DND-41 (cell line): ENCODE measurements at regions not wholly inside any gene's neighbourhood (a gene's known extent, or its start where the extent isn't known, plus 50 kb on each side); places are given as distances from the start of the nearest gene placed in this dataset.

Source experiments
- ATAC-seq: fragments of 200-7000 bp; cut with Tn5 transposase; 3 replicates; pipeline ENCODE4 v1.9.1; 2021; ENCODE audit warnings: low read depth; ENCODE audit not compliant: insufficient read depth
- DNase-seq: peaks from one replicate; pipeline ENCODE4 v3.0.0-alpha.2; 2020
- H2AFZ ChIP-seq: 2 replicates; pipeline ENCODE4 v1.6.0; 2012; ENCODE audit warnings: low read depth, low read length
- H3K27ac ChIP-seq: 2 replicates; pipeline ENCODE4 v1.5.1; 2012; ENCODE audit warnings: low read length, inconsistent platforms
- H3K27me3 ChIP-seq: fragments of 200-600 bp; sonication (generic); 2 replicates; pipeline ENCODE4 v1.6.0; 2012; ENCODE audit warnings: low read length, mild to moderate bottlenecking, inconsistent platforms; ENCODE audit not compliant: insufficient read depth, poor library complexity
- H3K36me3 ChIP-seq: 2 replicates; pipeline ENCODE4 v1.5.1; 2012; ENCODE audit warnings: low read length, inconsistent platforms; ENCODE audit not compliant: insufficient read depth
- H3K4me1 ChIP-seq: 2 replicates; pipeline ENCODE4 v1.5.1; 2012; ENCODE audit warnings: mild to moderate bottlenecking, low read length; ENCODE audit not compliant: insufficient read depth
- H3K4me2 ChIP-seq: 2 replicates; pipeline ENCODE4 v1.6.0; 2012; ENCODE audit warnings: mild to moderate bottlenecking, moderate library complexity, low read length, inconsistent platforms; ENCODE audit not compliant: insufficient read depth
- H3K4me3 ChIP-seq, 2 experiments: fragments of 200-600 bp in 1 of 2; shearing (Covaris generic) in 1 of 2; 2 replicates each; pipeline ENCODE4 v1.5.1; 2012 to 2016; ENCODE audit warnings: inconsistent platforms in 2 of 2, low read length in 2 of 2, mild to moderate bottlenecking in 2 of 2, low read depth in 1 of 2, moderate library complexity in 1 of 2
- H3K79me2 ChIP-seq: 2 replicates; pipeline ENCODE4 v1.6.0; 2012; ENCODE audit warnings: low read length, inconsistent platforms; ENCODE audit not compliant: insufficient read depth
- H3K9ac ChIP-seq: 2 replicates; pipeline ENCODE4 v1.6.0; 2012; ENCODE audit warnings: low read depth, mild to moderate bottlenecking, inconsistent platforms, low read length, moderate library complexity
- H3K9me3 ChIP-seq: 2 replicates; pipeline ENCODE4 v1.5.1; 2012; ENCODE audit warnings: low read length, moderate library complexity, mild to moderate bottlenecking, inconsistent platforms; ENCODE audit not compliant: insufficient read depth, severe bottlenecking
- H4K20me1 ChIP-seq: 2 replicates; pipeline ENCODE4 v1.6.0; 2012; ENCODE audit warnings: low read length; ENCODE audit not compliant: insufficient read depth
- CTCF ChIP-seq: IDR thresholded peaks from 2 replicates; pipeline ENCODE4 v1.5.1; 2012; ENCODE audit warnings: borderline replicate concordance, low read length, moderate library complexity, mild to moderate bottlenecking; ENCODE audit not compliant: poor library complexity, severe bottlenecking; ENCODE audit errors: extremely low read depth
- EZH2 ChIP-seq: IDR thresholded peaks from 3 replicates; pipeline ENCODE4 v1.6.1; 2012; ENCODE audit warnings: borderline replicate concordance, low read depth, mild to moderate bottlenecking, moderate library complexity, low read length, inconsistent platforms; ENCODE audit not compliant: severe bottlenecking

DNA sequence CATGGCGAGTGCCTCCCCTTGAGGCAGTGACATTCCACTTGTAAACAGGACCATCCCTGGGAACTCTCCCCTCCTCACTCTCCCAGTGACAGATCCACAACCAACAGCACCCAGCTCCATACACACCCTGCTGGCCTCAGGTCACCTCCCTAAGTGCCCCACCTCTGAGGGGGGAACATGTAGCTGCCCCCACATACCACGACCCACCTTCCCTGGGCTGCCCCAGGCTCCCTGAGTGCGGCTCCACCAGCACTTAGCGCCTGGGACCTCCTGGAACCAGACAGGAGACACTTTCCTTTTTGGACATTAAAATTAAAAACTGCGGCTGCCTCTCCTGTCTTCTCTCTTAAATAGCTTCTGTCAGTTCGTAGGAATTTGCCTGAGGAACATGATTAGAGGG, 1140.1 kb downstream of the BRD1 start:
- H3K27ac ChIP-seq = no peak overlapping the region
- H3K27me3 ChIP-seq = no peaks in the 10 kb centered on the region
- H3K9me3 ChIP-seq = no peaks in the 10 kb centered on the region
- ATAC-seq = no peak
- TF ChIP-seq EZH2 (no peak), CTCF (no peak)
- H3K4me3 ChIP-seq = no peak overlapping the region
- H3K9ac ChIP-seq = no peak overlapping the region
- H3K4me1 ChIP-seq = no peaks in the 10 kb centered on the region
- DNase-seq = no peak
- H2AFZ ChIP-seq = no peak overlapping the region
- no peak overlapping the region for H3K4me2 ChIP-seq
- H3K79me2 ChIP-seq = no peaks in the 10 kb centered on the region
- no peaks in the 10 kb centered on the region for H4K20me1 ChIP-seq
- H3K36me3 ChIP-seq = no peaks in the 10 kb centered on the region

DNA sequence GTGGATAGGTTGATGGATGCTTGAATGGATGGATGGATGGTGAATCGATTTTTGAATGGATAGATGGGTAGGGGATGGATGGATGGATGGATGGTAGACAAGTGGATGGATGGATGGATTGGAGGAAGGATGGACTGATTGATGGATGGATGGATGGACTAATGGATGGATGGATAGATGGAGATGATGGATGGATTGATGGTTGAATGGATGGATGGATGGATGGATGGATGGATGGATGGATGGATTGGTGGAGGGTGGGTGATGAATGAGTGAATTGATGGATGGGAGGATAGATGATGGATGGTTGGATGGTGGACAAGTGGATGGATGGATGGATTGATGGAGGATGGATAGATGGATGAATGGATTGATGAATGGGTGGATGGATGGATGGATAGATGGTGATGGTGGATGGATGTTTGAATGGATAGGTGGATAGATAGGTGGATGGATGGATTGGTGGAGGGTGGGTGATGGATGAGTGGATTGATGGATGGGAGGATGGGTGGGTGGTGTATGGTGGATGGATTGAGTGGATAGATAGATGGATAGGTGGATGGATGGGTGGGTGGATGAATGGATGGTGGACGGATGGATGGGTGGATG, 1140.9 kb downstream of the BRD1 start:
- H3K4me3 ChIP-seq = no peak overlapping the region
- no peak overlapping the region for H3K4me2 ChIP-seq
- H3K36me3 ChIP-seq = no peaks in the 10 kb centered on the region
- H2AFZ ChIP-seq = no peak overlapping the region
- H3K9ac ChIP-seq = no peak overlapping the region
- no peak overlapping the region for H3K27ac ChIP-seq
- H3K4me1 ChIP-seq = no peaks in the 10 kb centered on the region
- H3K27me3 ChIP-seq = no peaks in the 10 kb centered on the region
- no peaks in the 10 kb centered on the region for H3K79me2 ChIP-seq
- TF ChIP-seq CTCF = no peak
- TF ChIP-seq EZH2 = no peak
- no peak for DNase-seq
- H4K20me1 ChIP-seq = no peaks in the 10 kb centered on the region
- ATAC-seq = no peak
- no peaks in the 10 kb centered on the region for H3K9me3 ChIP-seq

DNA sequence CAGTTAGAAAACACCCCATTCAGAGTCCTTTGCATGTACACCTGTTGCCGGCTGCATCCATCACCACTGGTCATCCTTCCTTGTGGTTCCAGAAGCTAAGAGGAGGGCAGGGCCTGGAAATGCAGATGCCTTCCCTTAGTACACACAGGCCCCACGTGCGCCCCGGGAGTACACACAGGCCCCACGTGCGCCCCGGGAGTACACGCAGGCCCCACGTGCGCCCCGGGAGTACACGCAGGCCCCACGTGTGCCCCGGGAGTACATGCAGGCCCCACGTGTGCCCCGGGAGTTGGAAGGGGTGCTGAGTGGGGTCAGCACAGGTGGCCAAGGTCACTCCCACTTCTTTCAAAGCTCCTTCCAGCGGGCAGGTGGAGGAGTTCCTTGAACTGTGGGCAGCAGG, 1141.9 kb downstream of the BRD1 start:
- Histone ChIP-seq H3K4me2 (no peak overlapping the region), H2AFZ (no peak overlapping the region), H3K79me2 (no peaks in the 10 kb centered on the region), H3K4me1 (no peaks in the 10 kb centered on the region), H3K27ac (no peak overlapping the region), H3K9me3 (no peaks in the 10 kb centered on the region), H3K36me3 (no peaks in the 10 kb centered on the region), H3K27me3 (no peaks in the 10 kb centered on the region), H4K20me1 (no peaks in the 10 kb centered on the region), H3K9ac (no peak overlapping the region), H3K4me3 (no peak overlapping the region)
- no peak for ATAC-seq
- no peak for DNase-seq
- TF ChIP-seq CTCF (no peak), EZH2 (no peak)

DNA sequence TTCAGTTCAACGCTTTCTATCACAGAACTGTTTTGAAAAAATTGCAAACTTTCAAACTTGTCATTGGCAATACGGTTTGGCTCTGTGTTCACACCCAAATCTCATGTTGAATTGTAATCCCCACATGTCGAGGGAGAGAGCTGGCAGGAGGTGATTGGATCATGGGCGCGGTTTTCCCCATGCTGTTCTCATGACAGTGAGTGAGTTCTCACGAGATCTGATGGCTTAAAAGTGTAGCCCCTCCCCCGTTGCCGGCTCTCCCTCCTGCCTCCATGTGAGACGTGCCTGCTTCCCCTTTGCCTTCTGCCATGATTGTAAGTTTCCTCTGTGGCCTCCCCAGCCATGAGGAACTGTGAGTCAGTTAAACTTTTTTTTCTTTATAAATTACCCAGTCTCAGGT, 1144.0 kb downstream of the BRD1 start:
- ATAC-seq = no peak

More for the DNA sequence above, 1144.0 kb downstream of the BRD1 start:
- Histone ChIP-seq H3K27me3 (no peaks in the 10 kb centered on the region), H4K20me1 (no peaks in the 10 kb centered on the region), H3K27ac (no peak overlapping the region), H3K4me1 (no peaks in the 10 kb centered on the region), H3K79me2 (no peaks in the 10 kb centered on the region), H3K9ac (no peak overlapping the region), H3K9me3 (no peaks in the 10 kb centered on the region), H3K36me3 (no peaks in the 10 kb centered on the region), H3K4me3 (no peak overlapping the region), H2AFZ (no peak overlapping the region), H3K4me2 (no peak overlapping the region)
- DNase-seq = no peak
- TF ChIP-seq EZH2 (no peak), CTCF (no peak)
